ENCODE measurements at regions not wholly inside any gene's neighbourhood (a gene's known extent, or its start where the extent isn't known, plus 50 kb on each side); places are given as distances from the start of the nearest gene placed in this dataset.

DNA sequence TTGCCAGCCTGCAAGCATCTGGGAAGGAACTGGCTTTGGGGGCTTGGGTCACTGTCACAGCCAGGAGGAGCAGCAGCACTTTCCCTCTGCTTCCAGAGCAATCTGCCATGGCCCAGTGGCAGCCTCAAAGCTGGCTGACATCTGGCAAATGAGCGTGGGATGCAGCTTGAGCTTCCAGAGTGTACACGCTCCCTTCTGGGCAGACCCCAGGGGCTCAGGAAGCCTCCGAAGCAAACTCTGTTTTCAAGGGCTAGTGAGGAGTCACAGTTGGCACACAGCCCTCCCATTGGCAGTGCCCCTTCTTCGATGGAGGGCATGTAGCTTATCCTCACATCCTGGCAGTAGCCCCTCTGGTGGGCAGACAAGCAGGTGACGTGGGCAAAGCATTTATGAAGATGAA is 249.6 kb downstream of the ENGASE start:
- intact Hi-C loops (cut with DNase I): no loop called here
- H3K27me3 ChIP-seq (replicated peaks; ENCODE audit: insufficient read depth): peaks cover 7% of the 10 kb centered on the region
- WGBS: 64% methylated on average over 5 of the region's 5 CpGs

DNA sequence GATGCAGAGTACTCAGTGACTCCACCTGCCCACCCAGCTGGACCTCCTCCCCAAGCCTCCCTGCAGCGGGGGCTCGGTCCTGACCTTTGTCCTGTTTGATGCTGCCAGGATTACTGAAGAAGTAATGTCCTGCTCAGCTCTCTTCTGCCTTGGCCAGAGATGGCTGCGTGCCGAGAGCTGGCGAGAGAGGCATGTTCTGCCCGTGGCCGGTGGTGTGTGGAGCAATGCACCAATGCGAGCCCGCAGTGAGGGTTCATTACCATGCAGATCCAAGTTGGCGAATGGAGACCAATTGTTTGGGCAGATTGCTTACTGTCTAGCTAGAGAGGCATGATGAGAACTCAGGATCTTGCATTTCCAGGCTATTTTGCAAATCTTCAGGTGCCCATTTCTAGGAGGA is 248.9 kb downstream of the ENGASE start:
- intact Hi-C loops (cut with DNase I): no loop called here
- Histone ChIP-seq H3K36me3 (no peaks in the 10 kb centered on the region), H3K27me3 (replicated peaks; ENCODE audit: insufficient read depth) (peaks cover 7% of the 10 kb centered on the region), H3K9me3 (no peaks in the 10 kb centered on the region), H3K4me1 (replicated peaks) (no peaks in the 10 kb centered on the region), H3K27ac (no peak overlapping the region), H3K4me3 (no peak overlapping the region)
- no peak for TF ChIP-seq POLR2AphosphoS5 (IDR thresholded peaks at IDR 0.05)
- TF ChIP-seq, protein P1, sequence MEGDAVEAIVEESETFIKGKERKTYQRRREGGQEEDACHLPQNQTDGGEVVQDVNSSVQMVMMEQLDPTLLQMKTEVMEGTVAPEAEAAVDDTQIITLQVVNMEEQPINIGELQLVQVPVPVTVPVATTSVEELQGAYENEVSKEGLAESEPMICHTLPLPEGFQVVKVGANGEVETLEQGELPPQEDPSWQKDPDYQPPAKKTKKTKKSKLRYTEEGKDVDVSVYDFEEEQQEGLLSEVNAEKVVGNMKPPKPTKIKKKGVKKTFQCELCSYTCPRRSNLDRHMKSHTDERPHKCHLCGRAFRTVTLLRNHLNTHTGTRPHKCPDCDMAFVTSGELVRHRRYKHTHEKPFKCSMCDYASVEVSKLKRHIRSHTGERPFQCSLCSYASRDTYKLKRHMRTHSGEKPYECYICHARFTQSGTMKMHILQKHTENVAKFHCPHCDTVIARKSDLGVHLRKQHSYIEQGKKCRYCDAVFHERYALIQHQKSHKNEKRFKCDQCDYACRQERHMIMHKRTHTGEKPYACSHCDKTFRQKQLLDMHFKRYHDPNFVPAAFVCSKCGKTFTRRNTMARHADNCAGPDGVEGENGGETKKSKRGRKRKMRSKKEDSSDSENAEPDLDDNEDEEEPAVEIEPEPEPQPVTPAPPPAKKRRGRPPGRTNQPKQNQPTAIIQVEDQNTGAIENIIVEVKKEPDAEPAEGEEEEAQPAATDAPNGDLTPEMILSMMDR (IDR thresholded peaks at IDR 0.05): no peak
- no peak for TF ChIP-seq POLR2A (IDR thresholded peaks at IDR 0.05)
- 80% methylated on average over 10 of the region's 10 CpGs for WGBS
- no peak for DNase-seq (ENCODE audit: low spot score)

More for the DNA sequence above, 249.6 kb downstream of the ENGASE start:
- DNase-seq (ENCODE audit: low spot score): no peak
- Histone ChIP-seq H3K4me3 (no peak overlapping the region), H3K9me3 (no peaks in the 10 kb centered on the region), H3K27ac (no peak overlapping the region), H3K4me1 (replicated peaks) (no peaks in the 10 kb centered on the region), H3K36me3 (no peaks in the 10 kb centered on the region)
- TF ChIP-seq, protein P1 (IDR thresholded peaks at IDR 0.05): no peak
- TF ChIP-seq POLR2AphosphoS5 (IDR thresholded peaks at IDR 0.05): no peak
- no peak for TF ChIP-seq POLR2A (IDR thresholded peaks at IDR 0.05)

DNA sequence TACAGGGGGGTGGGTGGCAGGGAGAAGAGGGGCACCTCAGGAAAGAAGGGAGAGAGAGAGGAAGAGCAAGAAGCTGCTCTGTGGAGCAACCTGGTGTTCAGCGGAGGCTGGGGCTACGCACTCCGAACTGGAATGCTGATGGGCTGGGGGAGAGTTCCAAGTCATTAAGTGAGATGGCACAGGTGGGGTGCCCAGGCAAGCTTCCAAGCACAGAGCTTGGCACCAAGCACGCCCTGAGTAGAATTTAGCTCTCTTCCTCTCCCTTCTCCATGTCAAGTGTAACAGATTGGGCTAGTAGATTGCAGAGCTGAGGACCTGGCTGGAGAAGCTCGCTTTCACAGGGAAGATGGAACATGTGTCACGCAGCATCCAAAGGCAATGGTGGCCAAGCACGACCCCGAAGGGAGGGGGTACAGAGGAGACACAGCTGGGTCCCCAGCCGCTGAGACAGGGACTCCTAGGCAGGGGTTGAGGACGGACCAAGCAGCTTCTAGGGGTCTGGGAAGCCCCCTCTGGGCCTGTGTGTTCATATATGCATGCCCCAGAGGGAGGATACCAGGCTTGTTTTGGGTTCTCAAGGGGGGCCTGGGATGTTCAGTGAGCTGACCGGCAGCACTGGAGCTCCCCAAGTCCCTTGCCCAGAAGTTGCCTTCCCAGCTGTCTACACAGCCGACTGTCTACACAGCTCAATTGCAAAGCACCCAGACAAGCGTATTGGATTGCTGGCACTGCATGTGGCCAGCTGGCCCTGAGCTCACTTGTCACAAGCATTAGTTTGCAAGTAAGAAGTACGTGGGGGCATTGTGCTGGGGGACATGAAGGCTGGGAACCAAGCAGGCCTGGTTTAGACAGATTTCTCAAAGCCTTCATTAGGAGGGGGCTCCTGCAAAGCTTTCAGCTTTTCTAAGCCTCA is 247.8 kb downstream of the ENGASE start:
- 73% methylated on average over 14 of the region's 14 CpGs for WGBS
- H3K4me1 ChIP-seq (replicated peaks): no peaks in the 10 kb centered on the region
- no peak for DNase-seq (ENCODE audit: low spot score)
- H3K27me3 ChIP-seq (replicated peaks; ENCODE audit: insufficient read depth): peaks cover 7% of the 10 kb centered on the region
- no peaks in the 10 kb centered on the region for H3K9me3 ChIP-seq
- TF ChIP-seq, protein P1 (IDR thresholded peaks at IDR 0.05): no peak
- TF ChIP-seq POLR2A (IDR thresholded peaks at IDR 0.05): no peak
- TF ChIP-seq POLR2AphosphoS5 (IDR thresholded peaks at IDR 0.05): no peak
- intact Hi-C loops (cut with DNase I): no loop called here
- H3K36me3 ChIP-seq: no peaks in the 10 kb centered on the region
- no peak overlapping the region for H3K4me3 ChIP-seq
- H3K27ac ChIP-seq: no peak overlapping the region

DNA sequence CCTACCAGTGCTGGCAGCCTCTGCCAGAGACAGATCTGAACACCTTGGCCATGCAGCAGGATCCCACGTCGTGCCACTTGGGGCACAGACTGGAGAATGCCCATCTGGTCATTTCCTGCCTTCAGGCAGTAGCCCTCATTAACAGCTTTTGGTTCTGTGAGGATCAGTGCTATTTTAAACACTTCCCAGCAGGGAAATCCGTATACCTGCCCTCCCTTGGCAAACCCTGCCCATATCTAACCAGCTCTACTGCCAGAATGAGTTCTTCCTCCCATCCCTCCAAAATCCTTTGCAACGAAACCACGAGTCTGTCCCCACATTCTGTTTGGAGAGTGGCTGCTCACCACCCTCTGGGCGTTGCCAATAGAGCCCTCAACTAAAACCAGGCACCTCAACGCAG is 245.7 kb downstream of the ENGASE start:
- H3K27me3 ChIP-seq (replicated peaks; ENCODE audit: insufficient read depth): peaks cover 9% of the 10 kb centered on the region
- 75% methylated on average over 7 of the region's 7 CpGs for WGBS
- no peak for DNase-seq (ENCODE audit: low spot score)
- no peaks in the 10 kb centered on the region for H3K36me3 ChIP-seq
- H3K4me3 ChIP-seq: no peak overlapping the region
- intact Hi-C loops (cut with DNase I): no loop called here
- no peak overlapping the region for H3K27ac ChIP-seq
- no peaks in the 10 kb centered on the region for H3K4me1 ChIP-seq (replicated peaks)
- H3K9me3 ChIP-seq: no peaks in the 10 kb centered on the region
- TF ChIP-seq, protein P1 (IDR thresholded peaks at IDR 0.05): no peak
- TF ChIP-seq POLR2AphosphoS5 (IDR thresholded peaks at IDR 0.05): no peak

DNA sequence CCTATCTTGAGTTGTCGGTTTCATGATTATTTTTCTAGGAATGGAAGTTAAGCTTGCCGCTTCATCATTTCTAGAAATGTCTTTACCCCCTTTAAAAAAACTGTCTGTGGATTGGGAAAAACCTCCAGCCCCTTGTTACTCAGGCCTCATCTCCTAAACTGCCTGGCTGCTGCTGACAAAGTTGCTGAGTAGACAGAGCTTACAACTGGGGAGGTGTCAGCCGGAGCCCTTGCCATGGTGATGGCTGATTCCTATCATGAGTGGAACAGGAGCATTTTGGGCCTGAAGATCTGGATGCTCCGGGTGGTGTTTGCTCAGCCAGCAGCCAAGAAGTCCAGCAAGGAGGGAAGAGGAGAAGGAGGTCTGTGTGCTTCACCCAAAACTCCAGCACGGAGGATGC is 243.3 kb downstream of the ENGASE start:
- no peak overlapping the region for H3K27ac ChIP-seq
- no peaks in the 10 kb centered on the region for H3K9me3 ChIP-seq
- no peak for DNase-seq (ENCODE audit: low spot score)
- H3K4me3 ChIP-seq: no peak overlapping the region
- no peaks in the 10 kb centered on the region for H3K4me1 ChIP-seq (replicated peaks)
- H3K27me3 ChIP-seq (replicated peaks; ENCODE audit: insufficient read depth): peaks cover 10% of the 10 kb centered on the region
- TF ChIP-seq POLR2A (IDR thresholded peaks at IDR 0.05) (no peak), POLR2AphosphoS5 (IDR thresholded peaks at IDR 0.05) (no peak)
- TF ChIP-seq, protein P1 (IDR thresholded peaks at IDR 0.05): no peak
- WGBS: 72% methylated on average over 5 of the region's 5 CpGs
- intact Hi-C loops (cut with DNase I): no loop called here
- no peaks in the 10 kb centered on the region for H3K36me3 ChIP-seq

All from prostate gland (tissue), 2 donors.